ENCODE measurements at regions not wholly inside any gene's neighbourhood (a gene's known extent, or its start where the extent isn't known, plus 50 kb on each side); places are given as distances from the start of the nearest gene placed in this dataset.

- Histone ChIP-seq H3K4me1 (peaks cover 8% of the 10 kb centered on the region), H3K4me2 (no peak overlapping the region), H3K27me3 (no peaks in the 10 kb centered on the region), H2AFZ (replicated peaks) (no peak overlapping the region), H3K27ac (no peak overlapping the region), H3K4me3 (no peak overlapping the region), H3K79me2 (ENCODE audit: low read depth) (no peaks in the 10 kb centered on the region), H3F3A (ENCODE audit: low read depth) (no peaks in the 10 kb centered on the region), H3K9ac (no peak overlapping the region), H4K20me1 (ENCODE audit: low read depth) (no peaks in the 10 kb centered on the region), H3K36me3 (no peaks in the 10 kb centered on the region), H3K9me3 (ENCODE audit: low read depth) (no peaks in the 10 kb centered on the region)
- Mint-ChIP-seq H3K4me1 (peaks cover 14% of the 10 kb centered on the region), H3K27ac (no peak overlapping the region), H3K27me3 (ENCODE audit: insufficient read depth, low read depth) (peaks cover under 1% of the 10 kb centered on the region), H3K36me3 (no peaks in the 10 kb centered on the region), H3K9me3 (no peaks in the 10 kb centered on the region), H3K4me3 (no peak overlapping the region)
- DNase-seq (ENCODE audit: low spot score), result no peak
- no peak for TF ChIP-seq EZH2 (IDR thresholded peaks at IDR 0.05)
- TF ChIP-seq, protein P1, sequence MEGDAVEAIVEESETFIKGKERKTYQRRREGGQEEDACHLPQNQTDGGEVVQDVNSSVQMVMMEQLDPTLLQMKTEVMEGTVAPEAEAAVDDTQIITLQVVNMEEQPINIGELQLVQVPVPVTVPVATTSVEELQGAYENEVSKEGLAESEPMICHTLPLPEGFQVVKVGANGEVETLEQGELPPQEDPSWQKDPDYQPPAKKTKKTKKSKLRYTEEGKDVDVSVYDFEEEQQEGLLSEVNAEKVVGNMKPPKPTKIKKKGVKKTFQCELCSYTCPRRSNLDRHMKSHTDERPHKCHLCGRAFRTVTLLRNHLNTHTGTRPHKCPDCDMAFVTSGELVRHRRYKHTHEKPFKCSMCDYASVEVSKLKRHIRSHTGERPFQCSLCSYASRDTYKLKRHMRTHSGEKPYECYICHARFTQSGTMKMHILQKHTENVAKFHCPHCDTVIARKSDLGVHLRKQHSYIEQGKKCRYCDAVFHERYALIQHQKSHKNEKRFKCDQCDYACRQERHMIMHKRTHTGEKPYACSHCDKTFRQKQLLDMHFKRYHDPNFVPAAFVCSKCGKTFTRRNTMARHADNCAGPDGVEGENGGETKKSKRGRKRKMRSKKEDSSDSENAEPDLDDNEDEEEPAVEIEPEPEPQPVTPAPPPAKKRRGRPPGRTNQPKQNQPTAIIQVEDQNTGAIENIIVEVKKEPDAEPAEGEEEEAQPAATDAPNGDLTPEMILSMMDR (IDR thresholded peaks at IDR 0.05), result no peak
- no peak for TF ChIP-seq EZH2phosphoT487 (IDR thresholded peaks at IDR 0.05)
Measured at GRCh38 chr11:30725645-30726195, 139.6 kb upstream of the MPPED2 start.

DNA sequence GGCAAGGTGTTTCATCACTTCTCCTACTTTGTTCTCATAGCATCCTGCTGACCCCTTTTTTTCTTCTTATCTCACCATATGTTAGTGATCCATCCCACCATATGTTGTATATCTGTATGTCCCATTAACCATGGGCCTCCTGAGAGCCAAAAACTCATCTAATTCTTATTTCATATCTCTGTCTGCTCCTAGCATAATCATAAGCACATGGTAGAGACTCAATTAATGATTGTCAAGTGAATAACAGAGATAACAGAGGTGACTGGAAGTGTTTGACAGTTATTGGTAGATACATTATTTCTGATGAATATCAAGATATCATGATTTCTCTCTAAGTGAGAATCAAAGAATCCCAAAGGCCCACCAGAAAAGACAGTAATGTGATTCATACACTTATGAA lies 138.1 kb upstream of the MPPED2 start:
- TF ChIP-seq, protein P1 (IDR thresholded peaks at IDR 0.05), result no peak
- TF ChIP-seq EZH2phosphoT487 (IDR thresholded peaks at IDR 0.05), result no peak
- no peak for TF ChIP-seq EZH2 (IDR thresholded peaks at IDR 0.05)

GRCh38 chr11:30719371-30719770 lies 133.2 kb upstream of the MPPED2 start:
- H2AFZ ChIP-seq (replicated peaks), result no peak overlapping the region
- TF ChIP-seq EZH2phosphoT487 (IDR thresholded peaks at IDR 0.05) (no peak), EZH2 (IDR thresholded peaks at IDR 0.05) (no peak)
- TF ChIP-seq, protein P1 (IDR thresholded peaks at IDR 0.05), result no peak
- no peaks in the 10 kb centered on the region for H3F3A ChIP-seq (ENCODE audit: low read depth)
- H3K27ac Mint-ChIP-seq, result no peak overlapping the region
- H3K4me3 Mint-ChIP-seq, result no peak overlapping the region
- H3K36me3 ChIP-seq, result no peaks in the 10 kb centered on the region
- H3K4me3 ChIP-seq, result no peak overlapping the region
- H3K4me1 ChIP-seq, result no peaks in the 10 kb centered on the region
- H3K9me3 ChIP-seq (ENCODE audit: low read depth), result no peaks in the 10 kb centered on the region
- no peak overlapping the region for H3K9ac ChIP-seq
- H3K36me3 Mint-ChIP-seq, result no peaks in the 10 kb centered on the region
- no peaks in the 10 kb centered on the region for H4K20me1 ChIP-seq (ENCODE audit: low read depth)
- H3K27me3 ChIP-seq, result no peaks in the 10 kb centered on the region
- DNase-seq (ENCODE audit: low spot score), result no peak
- peaks cover 2% of the 10 kb centered on the region for H3K27me3 Mint-ChIP-seq (ENCODE audit: insufficient read depth, low read depth)
- no peaks in the 10 kb centered on the region for H3K79me2 ChIP-seq (ENCODE audit: low read depth)
- no peaks in the 10 kb centered on the region for H3K4me1 Mint-ChIP-seq
- no peaks in the 10 kb centered on the region for H3K9me3 Mint-ChIP-seq
- no peak overlapping the region for H3K4me2 ChIP-seq
- H3K27ac ChIP-seq, result no peak overlapping the region

More for the DNA sequence above, 138.1 kb upstream of the MPPED2 start:
- Histone ChIP-seq H3K4me1 (no peaks in the 10 kb centered on the region), H3K9me3 (ENCODE audit: low read depth) (no peaks in the 10 kb centered on the region), H3K36me3 (no peaks in the 10 kb centered on the region), H3K27me3 (no peaks in the 10 kb centered on the region), H3K27ac (no peak overlapping the region), H3K9ac (no peak overlapping the region), H3K79me2 (ENCODE audit: low read depth) (no peaks in the 10 kb centered on the region), H4K20me1 (ENCODE audit: low read depth) (no peaks in the 10 kb centered on the region), H3K4me3 (no peak overlapping the region), H2AFZ (replicated peaks) (no peak overlapping the region), H3F3A (ENCODE audit: low read depth) (no peaks in the 10 kb centered on the region), H3K4me2 (no peak overlapping the region)
- Mint-ChIP-seq H3K27me3 (ENCODE audit: insufficient read depth, low read depth) (peaks cover 2% of the 10 kb centered on the region), H3K9me3 (no peaks in the 10 kb centered on the region), H3K4me1 (peaks cover 4% of the 10 kb centered on the region), H3K27ac (no peak overlapping the region), H3K4me3 (no peak overlapping the region), H3K36me3 (no peaks in the 10 kb centered on the region)
- DNase-seq (ENCODE audit: low spot score), result no peak

Data from neural progenitor cell (in vitro differentiated cells).